Neural progenitor cell (in vitro differentiated cells): ENCODE measurements at regions not wholly inside any gene's neighbourhood (a gene's known extent, or its start where the extent isn't known, plus 50 kb on each side); places are given as distances from the start of the nearest gene placed in this dataset.

ENCODE experiments used
- DNase-seq: peaks from one replicate; pipeline ENCODE4 v3.0.0-alpha.2; 2016; ENCODE audit warnings: low spot score
- H2AFZ ChIP-seq: fragments of 200-600 bp; sonication (generic); replicated peaks from 2 replicates; pipeline ENCODE4 v1.6.1; 2016; ENCODE audit warnings: antibody characterized with exemption
- H3F3A ChIP-seq: fragments of 200-600 bp; sonication (generic); 2 replicates; pipeline ENCODE4 v1.6.1; 2016; ENCODE audit warnings: antibody characterized with exemption, low read depth
- H3K27ac ChIP-seq: fragments of 200-600 bp; sonication (generic); 2 replicates; pipeline ENCODE4 v1.5.1; 2016; ENCODE audit warnings: mild to moderate bottlenecking
- H3K27me3 ChIP-seq: fragments of 200-600 bp; sonication (generic); 2 replicates; pipeline ENCODE4 v1.6.1; 2016; ENCODE audit warnings: mild to moderate bottlenecking, moderate library complexity
- H3K36me3 ChIP-seq: fragments of 200-600 bp; sonication (generic); 2 replicates; pipeline ENCODE4 v1.5.1; 2016
- H3K4me1 ChIP-seq: fragments of 200-600 bp; sonication (generic); 2 replicates; pipeline ENCODE4 v1.6.1; 2016; ENCODE audit warnings: mixed run types
- H3K4me2 ChIP-seq: fragments of 200-600 bp; sonication (generic); 2 replicates; pipeline ENCODE4 v1.6.1; 2016
- H3K4me3 ChIP-seq: fragments of 200-600 bp; sonication (generic); 2 replicates; pipeline ENCODE4 v1.5.1; 2016
- H3K79me2 ChIP-seq: fragments of 200-600 bp; sonication (generic); 2 replicates; pipeline ENCODE4 v1.6.1; 2016; ENCODE audit warnings: low read depth
- H3K9ac ChIP-seq: fragments of 200-600 bp; sonication (generic); 2 replicates; pipeline ENCODE4 v1.6.1; 2016
- H3K9me3 ChIP-seq: fragments of 200-600 bp; sonication (generic); 2 replicates; pipeline ENCODE4 v1.5.1; 2016; ENCODE audit warnings: low read depth
- H4K20me1 ChIP-seq: fragments of 200-600 bp; sonication (generic); 2 replicates; pipeline ENCODE4 v1.6.1; 2016; ENCODE audit warnings: low read depth
- H3K27ac Mint-ChIP-seq: 3 replicates; pipeline ENCODE4 v1.8.0; 2021; ENCODE audit warnings: mixed read lengths
- H3K27me3 Mint-ChIP-seq: 2 replicates; pipeline ENCODE4 v1.8.0; 2022; ENCODE audit warnings: low read depth, mild to moderate bottlenecking, inconsistent platforms, moderate library complexity, mixed read lengths; ENCODE audit not compliant: insufficient read depth
- H3K36me3 Mint-ChIP-seq: 3 replicates; pipeline ENCODE4 v1.8.0; 2021; ENCODE audit warnings: mixed read lengths
- H3K4me1 Mint-ChIP-seq: 3 replicates; pipeline ENCODE4 v1.8.0; 2021; ENCODE audit warnings: mixed read lengths
- H3K4me3 Mint-ChIP-seq: 3 replicates; pipeline ENCODE4 v1.8.0; 2021; ENCODE audit warnings: mild to moderate bottlenecking, moderate library complexity, mixed read lengths
- H3K9me3 Mint-ChIP-seq: 3 replicates; pipeline ENCODE4 v1.8.0; 2020; ENCODE audit warnings: mixed read lengths
- EZH2 ChIP-seq: fragments of 200-600 bp; sonication (generic); IDR thresholded peaks from 2 replicates; pipeline ENCODE4 v1.6.1; 2017; ENCODE audit warnings: antibody characterized with exemption, mild to moderate bottlenecking, moderate library complexity
- EZH2phosphoT487 ChIP-seq: fragments of 200-600 bp; sonication (generic); IDR thresholded peaks from 2 replicates; pipeline ENCODE4 v1.6.1; 2017; ENCODE audit warnings: antibody characterized with exemption
- TF ChIP-seq, protein P1 (sequence below): fragments of 200-600 bp; sonication (generic); IDR thresholded peaks from 2 replicates; pipeline ENCODE4 v1.5.1; 2017; ENCODE audit warnings: antibody characterized with exemption, mild to moderate bottlenecking

DNA sequence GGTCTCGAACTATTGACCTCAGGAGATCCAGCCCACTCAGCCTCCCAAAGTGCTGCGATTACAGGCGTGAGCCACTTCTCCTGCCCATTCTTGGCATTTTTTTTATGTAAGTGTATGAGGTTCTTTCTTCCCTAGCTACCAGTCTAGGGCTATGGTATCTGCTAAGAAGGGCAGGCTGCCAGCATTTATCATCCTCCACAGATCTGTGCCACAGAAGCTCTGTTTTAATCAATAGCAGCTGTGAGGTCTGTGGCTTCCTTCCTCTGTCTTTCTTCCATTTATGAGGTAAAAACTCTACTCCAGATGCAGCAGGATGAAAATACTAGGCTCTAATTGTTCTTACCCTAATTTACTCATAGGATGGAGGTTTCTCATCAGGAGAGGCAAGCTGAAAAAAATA, 1382.4 kb upstream of the ADGRB3 start:
- no peaks in the 10 kb centered on the region for H3F3A ChIP-seq
- no peak overlapping the region for H3K27ac ChIP-seq
- H3K4me1 ChIP-seq, result no peaks in the 10 kb centered on the region
- no peaks in the 10 kb centered on the region for H3K79me2 ChIP-seq
- no peak overlapping the region for H3K4me2 ChIP-seq
- H3K27me3 Mint-ChIP-seq, result no peaks in the 10 kb centered on the region
- no peak overlapping the region for H3K9ac ChIP-seq
- no peak overlapping the region for H3K27ac Mint-ChIP-seq
- H3K4me3 ChIP-seq, result no peak overlapping the region
- no peaks in the 10 kb centered on the region for H3K9me3 Mint-ChIP-seq
- H4K20me1 ChIP-seq, result no peaks in the 10 kb centered on the region
- no peak overlapping the region for H3K4me3 Mint-ChIP-seq
- TF ChIP-seq EZH2 (no peak), EZH2phosphoT487 (no peak)
- TF ChIP-seq, protein P1, sequence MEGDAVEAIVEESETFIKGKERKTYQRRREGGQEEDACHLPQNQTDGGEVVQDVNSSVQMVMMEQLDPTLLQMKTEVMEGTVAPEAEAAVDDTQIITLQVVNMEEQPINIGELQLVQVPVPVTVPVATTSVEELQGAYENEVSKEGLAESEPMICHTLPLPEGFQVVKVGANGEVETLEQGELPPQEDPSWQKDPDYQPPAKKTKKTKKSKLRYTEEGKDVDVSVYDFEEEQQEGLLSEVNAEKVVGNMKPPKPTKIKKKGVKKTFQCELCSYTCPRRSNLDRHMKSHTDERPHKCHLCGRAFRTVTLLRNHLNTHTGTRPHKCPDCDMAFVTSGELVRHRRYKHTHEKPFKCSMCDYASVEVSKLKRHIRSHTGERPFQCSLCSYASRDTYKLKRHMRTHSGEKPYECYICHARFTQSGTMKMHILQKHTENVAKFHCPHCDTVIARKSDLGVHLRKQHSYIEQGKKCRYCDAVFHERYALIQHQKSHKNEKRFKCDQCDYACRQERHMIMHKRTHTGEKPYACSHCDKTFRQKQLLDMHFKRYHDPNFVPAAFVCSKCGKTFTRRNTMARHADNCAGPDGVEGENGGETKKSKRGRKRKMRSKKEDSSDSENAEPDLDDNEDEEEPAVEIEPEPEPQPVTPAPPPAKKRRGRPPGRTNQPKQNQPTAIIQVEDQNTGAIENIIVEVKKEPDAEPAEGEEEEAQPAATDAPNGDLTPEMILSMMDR, result no peak
- no peaks in the 10 kb centered on the region for H3K36me3 Mint-ChIP-seq
- DNase-seq, result no peak
- H3K27me3 ChIP-seq, result no peaks in the 10 kb centered on the region
- H3K36me3 ChIP-seq, result no peaks in the 10 kb centered on the region
- no peaks in the 10 kb centered on the region for H3K4me1 Mint-ChIP-seq
- no peaks in the 10 kb centered on the region for H3K9me3 ChIP-seq
- no peak overlapping the region for H2AFZ ChIP-seq

DNA sequence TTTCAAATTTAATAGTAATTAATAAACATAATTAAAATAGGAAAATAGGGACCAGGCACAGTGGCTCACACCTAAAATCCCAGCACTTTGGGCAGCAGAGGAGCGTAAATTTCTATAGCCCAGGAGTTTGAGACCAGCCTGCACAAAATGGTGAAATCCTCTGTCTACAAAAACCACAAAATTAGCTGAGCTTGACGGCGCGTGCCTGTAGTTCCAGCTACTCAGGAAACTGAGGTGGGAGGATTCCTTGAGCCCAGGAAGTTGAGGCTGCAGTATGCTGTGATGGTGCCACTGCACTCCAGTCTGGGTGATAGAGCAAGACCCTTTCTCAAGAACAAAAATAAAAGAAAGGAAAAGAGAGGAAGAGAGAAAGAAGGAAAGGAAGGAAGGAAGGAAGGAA, 1387.0 kb upstream of the ADGRB3 start:
- Histone ChIP-seq H3K27ac (no peak overlapping the region), H3K4me3 (no peak overlapping the region), H3K27me3 (no peaks in the 10 kb centered on the region), H3K9me3 (no peaks in the 10 kb centered on the region), H3K36me3 (no peaks in the 10 kb centered on the region), H4K20me1 (no peaks in the 10 kb centered on the region), H3K9ac (no peak overlapping the region), H3K4me1 (no peaks in the 10 kb centered on the region), H3K79me2 (no peaks in the 10 kb centered on the region), H2AFZ (no peak overlapping the region), H3F3A (no peaks in the 10 kb centered on the region), H3K4me2 (no peak overlapping the region)
- no peaks in the 10 kb centered on the region for H3K9me3 Mint-ChIP-seq
- no peaks in the 10 kb centered on the region for H3K36me3 Mint-ChIP-seq
- no peak overlapping the region for H3K27ac Mint-ChIP-seq
- no peak for DNase-seq
- TF ChIP-seq EZH2phosphoT487 (no peak), EZH2 (no peak)
- TF ChIP-seq, protein P1, result no peak
- H3K4me3 Mint-ChIP-seq, result no peak overlapping the region
- H3K27me3 Mint-ChIP-seq, result no peaks in the 10 kb centered on the region
- H3K4me1 Mint-ChIP-seq, result no peaks in the 10 kb centered on the region

DNA sequence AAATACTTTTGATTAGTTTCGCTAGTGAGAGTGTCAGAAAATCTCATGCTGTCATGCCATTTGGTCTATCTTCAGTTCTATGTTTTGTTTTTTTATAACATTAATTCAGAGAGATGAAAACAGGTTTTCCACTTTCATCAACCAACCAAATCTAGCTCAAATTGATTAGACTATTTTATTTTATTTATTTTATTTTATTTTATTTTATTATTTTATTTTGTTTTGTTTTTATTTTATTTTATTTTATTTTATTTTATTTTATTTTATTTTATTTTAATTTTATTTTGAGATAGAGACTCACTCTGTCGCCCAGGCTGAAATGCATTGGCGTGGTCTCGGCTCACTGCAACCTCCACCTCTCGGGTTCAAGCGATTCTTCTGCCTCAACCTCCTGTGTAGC, 1391.0 kb upstream of the ADGRB3 start:
- H3K79me2 ChIP-seq, result no peaks in the 10 kb centered on the region
- no peaks in the 10 kb centered on the region for H3K36me3 ChIP-seq
- H3F3A ChIP-seq, result no peaks in the 10 kb centered on the region
- H3K9me3 ChIP-seq, result no peaks in the 10 kb centered on the region
- no peak overlapping the region for H3K27ac ChIP-seq
- H3K4me3 ChIP-seq, result no peak overlapping the region
- Mint-ChIP-seq H3K9me3 (no peaks in the 10 kb centered on the region), H3K4me1 (no peaks in the 10 kb centered on the region), H3K4me3 (no peak overlapping the region), H3K36me3 (no peaks in the 10 kb centered on the region), H3K27ac (no peak overlapping the region), H3K27me3 (no peaks in the 10 kb centered on the region)
- no peak overlapping the region for H2AFZ ChIP-seq
- H3K4me1 ChIP-seq, result no peaks in the 10 kb centered on the region
- TF ChIP-seq EZH2 (no peak), EZH2phosphoT487 (no peak)
- TF ChIP-seq, protein P1, result no peak
- no peaks in the 10 kb centered on the region for H4K20me1 ChIP-seq
- no peak overlapping the region for H3K9ac ChIP-seq
- H3K27me3 ChIP-seq, result no peaks in the 10 kb centered on the region
- H3K4me2 ChIP-seq, result no peak overlapping the region
- no peak for DNase-seq

DNA sequence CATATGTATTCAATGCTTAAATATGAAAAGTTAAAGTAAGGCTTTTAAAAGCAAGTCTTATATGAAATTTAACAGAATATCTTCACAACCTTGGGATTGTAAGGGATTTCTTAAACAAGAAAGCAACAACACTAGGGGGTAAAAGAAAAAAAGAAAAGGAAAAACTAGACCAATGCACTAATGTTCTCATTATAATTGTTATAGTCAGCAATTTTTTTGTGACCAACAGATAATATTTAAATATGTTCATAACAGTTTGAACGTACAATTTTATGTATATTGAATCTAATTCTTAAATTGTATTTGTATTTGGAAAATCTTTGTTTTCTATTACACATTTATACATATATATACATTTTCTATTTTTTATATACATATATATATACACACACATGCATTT, 1397.8 kb upstream of the ADGRB3 start:
- H3K4me1 Mint-ChIP-seq, result no peaks in the 10 kb centered on the region
- Histone ChIP-seq H3K4me1 (no peaks in the 10 kb centered on the region), H3K4me2 (no peak overlapping the region), H3F3A (no peaks in the 10 kb centered on the region), H3K79me2 (no peaks in the 10 kb centered on the region), H3K9ac (no peak overlapping the region), H3K9me3 (no peaks in the 10 kb centered on the region), H3K27ac (no peak overlapping the region), H3K36me3 (no peaks in the 10 kb centered on the region), H4K20me1 (no peaks in the 10 kb centered on the region), H3K4me3 (no peak overlapping the region), H2AFZ (no peak overlapping the region), H3K27me3 (no peaks in the 10 kb centered on the region)
- no peaks in the 10 kb centered on the region for H3K9me3 Mint-ChIP-seq
- no peaks in the 10 kb centered on the region for H3K27me3 Mint-ChIP-seq
- H3K27ac Mint-ChIP-seq, result no peak overlapping the region
- H3K36me3 Mint-ChIP-seq, result no peaks in the 10 kb centered on the region
- TF ChIP-seq, protein P1, result no peak
- TF ChIP-seq EZH2phosphoT487 (no peak), EZH2 (no peak)
- no peak overlapping the region for H3K4me3 Mint-ChIP-seq
- no peak for DNase-seq
